SK-N-MC (cell line): ENCODE measurements at regions not wholly inside any gene's neighbourhood (a gene's known extent, or its start where the extent isn't known, plus 50 kb on each side); places are given as distances from the start of the nearest gene placed in this dataset.

ENCODE experiments used
- EZH2 ChIP-seq: fragments of 200-600 bp; sonication (generic); IDR thresholded peaks from one replicate; pipeline ENCODE4 v1.6.1; 2017; ENCODE audit warnings: antibody characterized with exemption
- POLR2AphosphoS5 ChIP-seq: IDR thresholded peaks from 2 replicates; pipeline ENCODE4 v1.6.1; 2012; ENCODE audit warnings: mild to moderate bottlenecking, low read depth, low read length, borderline replicate concordance

- no peak for TF ChIP-seq POLR2AphosphoS5
- no peak for TF ChIP-seq EZH2
Observed at GRCh38 chr10:128312250-128312649, 186.0 kb upstream of the MKI67 start.
